NT2/D1 (cell line): ENCODE measurements at regions not wholly inside any gene's neighbourhood (a gene's known extent, or its start where the extent isn't known, plus 50 kb on each side); places are given as distances from the start of the nearest gene placed in this dataset.

Source experiments
- SUZ12 ChIP-seq: IDR thresholded peaks from 2 replicates; pipeline ENCODE4 v1.6.1; 2011; ENCODE audit not compliant: insufficient read length, insufficient read depth; ENCODE audit errors: extremely low read depth
- YY1 ChIP-seq: IDR thresholded peaks from 2 replicates; pipeline ENCODE4 v1.6.1; 2011; ENCODE audit not compliant: insufficient read length, insufficient read depth

- no peak for TF ChIP-seq SUZ12
- no peak for TF ChIP-seq YY1
Measured at GRCh38 chr11:97865424-97866012, 1155.2 kb upstream of the CNTN5 start.
